EL (cell line): ENCODE measurements at regions not wholly inside any gene's neighbourhood (a gene's known extent, or its start where the extent isn't known, plus 50 kb on each side); places are given as distances from the start of the nearest gene placed in this dataset.

Experiments used
- DNase-seq: peaks from one replicate; pipeline ENCODE4 v3.0.0-alpha.2; 2016

DNA sequence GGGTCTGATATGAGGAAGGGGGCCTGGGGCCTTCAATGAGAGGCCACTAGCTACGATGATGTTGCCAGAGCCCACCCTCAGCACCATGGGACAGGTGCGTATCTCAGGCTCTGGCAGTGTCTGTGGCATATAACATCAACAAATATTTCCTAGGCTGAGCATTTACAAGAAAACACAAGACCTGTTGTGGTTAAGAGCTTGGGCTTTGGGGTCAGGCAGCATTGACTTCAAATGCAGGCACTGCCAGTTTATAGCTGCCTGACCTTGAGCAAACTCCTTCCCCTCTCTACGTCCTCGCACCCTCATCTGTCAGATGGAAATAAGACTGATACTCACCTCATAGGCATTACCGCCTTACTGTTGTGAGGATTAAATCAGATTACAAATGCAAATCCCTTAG is 156.0 kb downstream of the KATNAL1 start:
- DNase-seq: no peak

DNA sequence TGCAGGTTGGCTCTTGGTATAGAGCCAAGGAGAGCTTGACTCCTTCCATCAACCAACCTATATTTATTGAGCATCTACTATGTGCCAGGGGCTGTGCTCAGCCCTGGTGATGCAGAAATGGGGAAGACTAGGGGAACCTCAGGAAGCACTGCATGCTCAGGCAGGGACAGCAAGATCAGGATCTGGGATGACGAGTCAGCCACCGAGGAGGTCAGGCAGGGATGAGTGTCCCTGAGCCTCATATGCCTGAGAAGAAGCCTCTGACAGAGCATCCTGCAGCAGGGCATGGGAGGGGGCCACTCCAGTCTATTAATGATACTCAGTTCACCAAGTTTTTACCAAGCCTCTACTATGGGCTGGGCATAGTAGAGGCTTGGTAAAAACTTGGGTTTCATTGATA is 158.1 kb downstream of the KATNAL1 start:
- DNase-seq: peak; percentile 12

DNA sequence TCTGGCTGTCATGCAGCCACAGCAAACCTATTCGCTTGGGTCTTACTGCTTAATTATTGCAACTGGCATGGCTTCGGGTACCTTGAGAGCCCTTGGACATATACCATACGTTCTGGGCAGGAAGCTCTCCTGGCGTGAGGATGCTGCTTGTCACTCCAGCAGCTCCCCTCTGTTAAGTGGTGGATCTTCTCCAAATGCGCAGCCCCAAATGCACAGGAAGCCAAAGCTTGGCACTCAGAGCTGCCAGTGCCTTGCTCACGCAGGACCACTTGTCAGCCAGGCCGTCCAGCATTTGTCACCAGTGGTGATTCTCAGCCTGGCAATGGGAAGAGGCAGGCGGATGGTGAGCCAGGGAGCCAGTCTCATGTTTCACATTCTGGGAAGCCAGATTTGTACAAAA is 158.6 kb downstream of the KATNAL1 start:
- no peak for DNase-seq

DNA sequence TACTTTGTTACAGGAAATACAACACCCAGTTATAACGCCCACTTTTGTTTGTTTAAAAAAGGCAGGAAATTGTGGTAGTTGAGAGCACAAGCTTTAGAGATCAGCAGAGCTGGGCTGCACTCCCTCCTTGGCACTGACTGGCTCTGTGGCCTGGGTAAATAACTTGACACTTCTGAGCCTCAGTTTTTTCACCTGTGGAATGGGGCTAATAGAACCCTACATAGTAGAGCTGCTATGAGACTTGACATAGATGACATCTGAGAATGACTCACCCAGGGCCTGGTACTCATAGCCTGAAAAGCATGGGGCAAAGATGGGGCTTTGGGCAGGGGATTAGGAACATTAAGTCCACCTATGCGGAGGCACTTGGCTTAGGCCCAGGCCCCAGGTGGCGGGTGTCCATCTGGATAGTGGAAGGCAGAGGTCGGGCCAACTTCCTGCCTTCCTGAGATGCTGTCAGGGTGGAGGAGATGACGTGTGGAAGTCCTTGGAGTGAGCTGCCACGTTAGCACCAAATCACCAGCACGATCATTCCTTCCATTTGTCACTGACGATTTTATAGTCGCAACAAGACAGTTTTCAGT is 159.1 kb downstream of the KATNAL1 start:
- DNase-seq: no peak

DNA sequence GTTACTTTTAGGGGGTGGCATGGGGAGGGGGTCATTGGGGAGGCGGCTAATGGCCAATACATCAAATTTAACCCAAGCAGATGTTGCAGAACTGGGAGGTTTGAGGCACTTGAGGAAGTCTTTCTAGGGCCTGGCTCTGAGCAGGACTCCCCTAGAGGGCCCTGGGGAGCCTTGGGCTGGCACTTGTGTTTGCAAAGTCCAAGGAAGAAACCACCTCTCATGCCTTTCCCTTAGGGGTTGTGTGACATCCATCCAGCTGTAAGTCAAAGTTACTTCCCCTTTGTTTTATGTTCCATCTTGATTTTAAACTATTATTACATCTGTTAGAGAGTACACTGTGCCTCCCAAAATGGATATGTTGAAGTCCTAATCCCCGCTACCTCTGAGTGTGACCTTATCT is 159.9 kb downstream of the KATNAL1 start:
- DNase-seq: no peak

DNA sequence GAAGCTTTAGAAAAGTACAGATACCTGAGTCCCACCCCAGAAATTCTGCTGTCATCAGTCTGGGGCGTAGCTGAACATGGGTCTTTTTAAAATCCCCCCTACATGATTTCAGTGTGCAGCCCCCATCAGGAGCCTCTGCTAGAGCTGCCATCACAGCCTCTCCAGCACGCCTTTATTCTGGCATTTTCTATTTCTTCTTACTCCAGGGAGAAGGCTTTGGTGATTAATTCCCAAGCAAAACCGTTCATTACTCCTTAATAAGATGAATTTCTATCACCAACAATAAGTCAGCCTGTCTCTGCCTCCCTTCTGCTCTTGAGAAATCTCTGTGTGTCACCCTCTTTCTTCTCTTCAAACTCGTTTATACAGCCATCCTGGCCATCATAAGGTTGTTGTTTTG is 160.3 kb downstream of the KATNAL1 start:
- no peak for DNase-seq

DNA sequence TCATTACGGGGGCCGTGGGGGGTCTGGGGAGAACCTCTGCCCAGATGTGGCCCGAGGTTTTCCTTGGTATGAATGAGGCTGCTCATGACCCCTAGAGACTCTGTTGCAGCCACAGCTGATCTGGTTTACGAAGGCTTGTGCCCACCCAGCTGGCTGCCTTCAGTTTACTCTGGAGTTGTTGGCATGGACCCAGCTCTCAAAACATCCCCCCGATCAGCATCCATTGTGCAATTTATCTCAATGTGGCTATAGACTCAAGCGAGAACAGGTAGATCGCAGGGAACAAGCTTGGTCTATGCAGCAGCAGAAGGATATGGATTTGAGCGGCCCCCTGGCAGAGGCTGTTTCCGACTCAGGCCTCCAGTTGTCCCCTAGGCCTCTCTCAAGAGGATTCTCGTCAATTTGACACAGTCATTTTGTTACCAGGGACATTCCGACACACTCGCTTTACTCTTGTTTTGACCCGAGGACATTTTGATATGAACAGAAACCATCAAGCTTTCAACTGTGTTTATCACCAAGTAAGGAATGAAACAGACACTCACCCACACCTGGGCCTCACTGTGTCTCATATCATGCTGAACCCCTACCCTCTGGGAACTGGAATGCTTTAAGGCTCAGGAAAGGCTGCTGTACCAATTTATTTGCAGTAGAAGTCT is 161.5 kb downstream of the KATNAL1 start:
- DNase-seq: no peak

DNA sequence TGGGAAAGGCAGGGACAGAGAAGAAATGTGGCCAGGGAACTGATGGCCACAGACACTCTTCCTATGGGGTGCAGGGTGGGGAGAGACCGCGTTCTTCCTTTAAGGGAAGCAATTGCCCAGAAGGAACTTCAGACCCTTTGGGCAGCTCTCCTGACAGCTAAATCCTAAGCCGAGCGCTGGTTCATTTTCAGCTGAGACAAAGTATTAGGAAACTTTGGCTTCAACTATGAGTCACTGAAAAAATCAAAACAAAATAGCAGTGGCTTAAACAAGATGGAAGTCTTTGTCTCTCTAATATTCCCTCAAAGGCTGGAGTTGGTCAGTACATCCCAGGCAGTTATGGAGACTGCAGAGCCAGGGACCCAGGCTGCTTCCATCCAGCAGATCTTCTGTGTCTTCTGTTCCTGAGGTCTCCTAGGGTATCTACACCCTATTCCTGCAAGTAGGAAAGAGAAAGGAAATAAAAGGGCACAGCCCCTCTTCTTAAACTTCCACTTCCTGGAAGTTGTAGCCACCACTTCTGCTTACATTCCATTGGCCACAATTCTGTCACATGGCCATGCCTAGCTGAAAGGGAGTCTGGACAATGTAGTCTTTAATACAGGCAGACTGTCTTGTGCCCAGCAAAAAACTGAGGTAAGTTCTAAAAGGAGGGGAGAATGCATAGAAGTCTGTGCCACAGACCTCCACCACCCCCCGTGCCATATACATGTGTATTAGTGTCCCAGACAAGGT is 163.5 kb downstream of the KATNAL1 start:
- DNase-seq: peak; percentile 63

DNA sequence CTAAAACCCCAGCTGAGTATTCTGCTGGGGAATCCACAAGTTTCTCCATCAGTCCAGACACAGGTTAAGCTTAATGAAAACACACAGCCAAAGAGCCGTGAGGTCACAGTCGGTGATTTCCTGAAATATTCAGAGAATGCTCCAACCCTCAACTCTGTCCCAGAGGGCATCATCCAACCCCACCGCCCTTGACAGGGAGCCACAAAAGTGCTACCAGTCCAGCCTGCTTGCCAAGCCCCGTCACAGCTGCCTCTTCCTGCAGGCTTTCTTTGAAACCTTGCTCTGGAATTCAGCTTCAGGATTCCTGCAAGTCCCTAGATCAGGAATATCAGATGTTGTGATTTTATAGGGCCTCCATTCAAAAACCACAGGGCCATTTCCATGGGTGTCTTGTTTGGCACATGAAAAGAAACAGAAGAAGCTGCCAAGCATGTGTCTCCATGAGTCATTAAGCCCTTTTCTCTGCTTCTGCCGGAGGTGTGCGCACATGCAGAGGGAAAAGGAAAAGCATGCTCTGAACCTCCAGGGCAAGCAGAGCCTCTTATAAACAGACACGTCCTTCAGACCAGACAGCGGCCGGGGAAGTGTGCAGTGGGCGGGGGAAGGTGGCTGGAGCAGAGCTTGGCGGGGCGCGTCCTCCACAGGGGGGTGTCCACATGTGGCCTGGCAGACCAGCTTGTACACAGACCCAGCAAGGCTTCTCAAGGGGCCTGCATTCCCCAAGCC is 164.7 kb downstream of the KATNAL1 start:
- DNase-seq: peak; percentile 98

DNA sequence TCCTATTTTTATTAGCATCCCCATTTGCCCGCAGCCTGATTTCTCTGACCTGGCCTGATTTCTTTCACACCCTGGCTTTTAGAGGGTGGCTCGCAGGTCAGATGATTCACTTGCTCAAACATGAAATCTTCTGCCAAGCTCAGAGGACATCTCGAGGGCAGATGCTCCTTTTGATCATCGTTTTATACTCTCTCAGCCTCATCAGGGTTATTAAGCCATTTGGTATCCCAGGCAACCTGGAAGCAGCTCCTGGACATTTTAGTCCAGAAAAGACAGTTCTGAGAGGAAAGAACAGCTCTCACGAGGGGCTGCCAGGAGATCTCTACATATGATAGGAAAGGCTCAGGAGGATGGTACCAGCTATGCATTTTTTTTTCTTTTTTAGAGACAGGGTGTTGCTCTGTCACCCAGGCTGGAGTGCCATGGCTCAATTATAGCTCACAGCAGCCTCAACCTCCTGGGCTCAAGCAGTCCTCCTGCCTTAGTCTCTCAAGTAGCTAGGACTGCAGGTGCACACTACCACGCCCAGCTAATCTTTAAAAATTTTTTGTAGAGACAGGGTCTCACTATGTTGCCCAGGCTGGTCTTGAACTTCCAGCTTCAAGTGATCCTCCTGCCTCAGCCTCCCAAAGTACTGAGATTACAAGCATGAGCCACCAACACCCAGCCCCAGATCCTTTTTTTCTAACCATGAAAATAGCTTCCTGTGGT is 165.4 kb downstream of the KATNAL1 start:
- DNase-seq: peak; percentile 50

DNA sequence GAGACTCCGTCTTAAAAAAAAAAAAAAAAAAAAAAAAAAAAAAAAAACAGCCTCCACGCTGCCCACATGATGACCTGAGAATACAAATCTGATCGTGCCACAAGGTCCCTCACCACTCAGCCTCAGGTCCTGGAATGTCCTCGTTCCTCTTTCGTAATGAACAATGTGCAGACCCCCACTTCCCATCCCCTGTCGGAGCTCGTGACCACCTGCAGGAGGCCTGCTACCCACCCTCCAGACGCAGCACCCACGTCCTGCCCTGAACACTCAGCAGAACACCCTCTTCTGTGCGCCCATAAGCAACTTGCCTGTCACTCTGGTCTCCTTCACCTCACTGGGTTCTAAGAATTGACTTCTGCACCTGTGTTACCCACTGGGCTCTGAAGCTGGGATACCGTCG is 166.4 kb downstream of the KATNAL1 start:
- DNase-seq: no peak

DNA sequence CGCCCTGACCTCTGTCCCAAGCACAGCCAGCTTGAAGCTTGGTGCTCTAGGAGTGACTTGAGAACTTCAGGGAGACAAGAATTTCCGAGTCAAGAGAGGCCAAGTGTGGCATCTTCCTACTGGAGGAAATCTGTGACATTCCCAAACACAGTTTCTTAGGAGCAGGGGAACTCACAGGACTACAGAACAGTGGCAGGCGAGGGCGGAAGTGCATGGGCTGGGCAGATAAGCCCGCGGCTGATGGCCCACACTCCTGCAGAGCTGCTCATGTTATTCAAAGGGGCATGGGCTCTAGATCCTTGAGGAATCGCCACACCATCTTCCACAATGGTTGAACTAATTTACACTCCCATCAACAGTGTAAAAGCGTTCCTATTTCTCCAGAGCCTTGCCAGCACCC is 168.8 kb downstream of the KATNAL1 start:
- DNase-seq: no peak

DNA sequence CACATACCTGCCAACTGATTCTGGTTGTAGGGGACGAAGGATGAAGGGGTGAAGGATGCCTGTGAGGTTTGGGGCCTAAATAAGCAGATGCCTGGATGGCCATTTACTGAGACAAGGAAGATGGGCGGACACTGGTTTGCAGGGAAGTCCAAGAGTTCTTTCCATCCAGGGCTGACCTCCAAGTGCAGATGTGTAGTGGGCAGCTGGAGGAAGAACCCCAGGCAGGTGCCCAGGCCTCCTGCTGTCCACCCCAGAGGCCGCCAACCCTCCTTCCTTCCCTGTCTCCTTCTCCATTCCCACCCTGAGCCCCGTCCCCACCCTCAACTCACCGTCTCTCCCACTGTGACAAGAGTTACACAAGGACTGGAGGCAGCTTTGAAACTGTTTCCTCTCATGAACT is 171.5 kb downstream of the KATNAL1 start:
- no peak for DNase-seq

DNA sequence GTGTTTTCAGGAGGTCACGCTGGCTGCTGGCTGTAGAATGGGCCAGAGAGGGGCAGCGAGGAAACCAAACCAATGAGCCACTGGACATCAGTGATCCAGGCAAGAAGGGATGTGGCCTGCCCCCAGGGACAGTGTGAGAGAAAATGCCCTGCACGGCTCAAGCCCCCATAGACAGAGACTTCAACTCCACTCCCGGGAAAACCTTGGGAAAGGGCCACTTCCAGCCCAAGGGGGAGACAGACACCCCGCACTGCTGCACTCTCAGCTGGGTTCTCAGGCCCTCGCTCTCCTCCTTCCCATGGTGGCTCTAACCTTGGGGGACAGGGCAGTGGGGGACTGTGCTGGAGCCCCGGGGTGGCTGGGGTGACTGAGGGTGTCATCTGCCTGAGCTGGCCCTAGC is 172.0 kb downstream of the KATNAL1 start:
- no peak for DNase-seq

DNA sequence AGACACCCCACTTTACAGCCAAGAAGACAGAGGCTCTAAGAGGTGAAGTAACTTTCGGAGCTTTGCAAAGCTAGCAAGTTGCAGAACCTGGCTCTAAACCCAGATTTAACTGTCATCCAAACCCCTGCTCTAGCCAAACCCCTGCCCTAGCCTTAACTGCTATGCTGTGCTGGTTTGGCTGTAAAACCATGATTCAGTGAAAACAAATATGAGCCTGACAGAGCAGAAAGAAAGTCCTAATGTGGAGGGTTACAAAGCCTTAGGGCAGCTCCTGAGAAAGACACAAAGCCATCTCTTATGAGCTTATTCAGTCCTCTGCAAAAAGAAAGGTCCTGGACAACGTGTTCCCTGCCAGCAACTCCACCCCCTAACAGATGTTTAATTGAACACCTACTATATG is 172.8 kb downstream of the KATNAL1 start:
- no peak for DNase-seq

DNA sequence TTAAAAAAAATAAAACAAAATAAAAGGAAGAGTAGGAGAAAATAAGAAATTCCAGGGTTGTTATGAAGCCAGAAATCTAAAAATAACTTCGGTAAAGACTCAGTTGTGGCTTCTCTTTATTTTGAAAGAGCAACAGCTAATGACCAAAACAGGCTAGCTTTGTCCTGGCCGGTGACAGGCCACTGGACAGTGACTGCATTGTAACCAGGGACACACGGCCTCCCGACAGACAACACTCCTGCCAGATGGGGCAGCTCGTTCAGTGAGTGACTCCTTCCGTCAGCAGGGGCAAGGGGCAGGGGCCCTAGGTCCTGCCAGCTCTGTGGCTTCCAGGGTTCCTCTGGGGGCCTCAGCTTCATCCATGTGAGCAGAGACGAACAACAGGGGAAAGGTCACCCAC is 173.4 kb downstream of the KATNAL1 start:
- DNase-seq: no peak

DNA sequence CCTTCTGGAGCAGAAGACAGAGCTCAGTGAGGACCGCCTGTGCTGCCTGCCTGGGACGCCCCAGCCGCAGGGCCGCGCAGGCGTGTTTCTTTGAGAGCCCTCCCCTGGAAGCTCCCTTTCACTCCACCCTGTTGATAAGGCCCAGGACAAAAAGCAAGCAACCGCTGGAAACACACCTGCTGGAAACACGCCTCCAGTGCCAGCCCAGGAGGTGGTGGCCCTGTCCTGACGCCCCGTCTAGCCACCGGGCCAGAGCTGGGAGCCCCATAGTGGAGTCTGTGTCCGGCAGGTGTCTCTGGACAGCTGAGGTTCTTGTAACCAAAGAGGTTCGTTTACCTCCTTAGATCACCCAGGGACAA is 173.8 kb downstream of the KATNAL1 start:
- DNase-seq: no peak

DNA sequence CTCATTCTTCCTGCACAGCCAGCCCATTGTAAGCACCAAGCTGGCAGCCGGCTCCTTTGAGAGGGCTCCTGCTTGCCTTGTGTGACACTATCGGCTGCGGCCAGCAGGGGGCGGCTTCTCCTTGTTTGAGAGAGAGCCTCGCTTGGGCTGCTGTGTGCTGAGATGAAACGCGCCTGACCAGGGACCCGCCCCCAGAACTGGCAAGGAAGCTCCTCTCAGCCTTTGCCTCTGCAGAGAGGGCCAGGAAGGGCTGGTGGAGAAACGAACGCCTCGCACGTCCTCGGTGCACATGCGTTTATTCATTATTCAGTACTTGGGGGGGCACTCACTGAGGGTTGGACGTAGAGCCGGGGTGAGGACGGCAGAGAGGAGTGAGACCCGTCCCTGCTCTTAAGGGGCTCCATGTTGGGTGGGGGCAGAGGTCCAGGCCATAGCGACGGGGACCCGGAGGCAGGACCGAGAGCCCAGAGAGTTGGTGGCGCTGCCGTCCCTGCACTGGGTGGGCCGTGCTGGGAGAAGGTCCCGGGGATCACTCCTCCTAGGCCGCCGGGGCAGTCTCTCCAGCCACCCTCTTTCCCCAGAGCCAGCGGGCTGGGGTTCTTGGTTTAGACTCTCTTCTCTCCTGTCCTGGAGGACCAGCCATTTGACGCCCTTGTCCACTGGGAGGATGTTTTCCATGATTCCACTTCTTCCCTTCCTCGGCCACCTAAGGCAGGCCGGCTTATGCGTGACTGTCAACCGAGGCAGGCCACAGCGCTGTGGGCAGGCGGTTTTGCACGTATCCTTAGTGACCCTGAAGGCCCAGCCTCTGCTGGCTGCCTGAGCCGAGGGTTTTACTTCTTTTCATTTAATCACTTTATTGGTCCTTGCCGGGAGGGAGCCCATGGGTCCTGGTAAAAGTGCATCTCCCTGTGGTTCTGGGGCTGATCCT is 174.5 kb downstream of the KATNAL1 start:
- peak; percentile 91 for DNase-seq

DNA sequence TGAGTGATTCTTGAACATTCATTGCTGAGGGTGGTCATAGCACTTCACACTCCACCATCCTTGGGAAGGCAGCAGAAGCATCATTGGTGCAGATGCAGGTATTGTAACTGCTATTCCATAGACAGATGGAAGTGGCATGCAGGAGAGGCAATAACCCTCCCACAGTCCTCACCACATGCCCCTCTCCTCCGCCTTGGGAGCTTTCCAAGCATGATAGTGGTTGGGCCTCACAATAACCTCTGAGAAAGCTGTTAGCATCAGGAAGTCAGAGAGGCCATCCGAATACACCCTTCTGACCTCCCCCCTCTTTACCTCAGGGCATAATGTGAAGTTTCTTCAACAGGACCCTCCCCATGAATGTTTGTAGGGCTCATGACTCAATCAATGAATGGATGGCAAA is 177.9 kb downstream of the KATNAL1 start:
- no peak for DNase-seq

DNA sequence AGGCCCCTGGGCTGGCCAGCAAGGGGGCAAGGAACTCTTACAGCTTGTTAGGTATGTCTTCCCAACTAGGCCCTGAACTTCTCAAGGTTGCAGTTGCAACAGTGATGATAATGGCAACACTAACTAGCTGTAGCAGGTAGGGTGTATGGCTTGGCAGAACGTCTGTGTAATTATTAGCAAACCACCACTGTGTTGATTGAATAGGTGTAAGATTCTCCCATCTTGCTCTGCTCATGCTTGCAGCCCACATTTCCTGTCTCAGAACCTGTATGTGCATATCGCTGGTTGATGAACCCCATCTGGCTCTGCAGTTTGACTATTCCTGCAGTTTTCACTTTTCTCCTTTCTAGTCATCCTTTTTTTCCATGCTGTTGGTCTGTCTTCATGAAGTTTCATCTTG is 178.8 kb downstream of the KATNAL1 start:
- no peak for DNase-seq

DNA sequence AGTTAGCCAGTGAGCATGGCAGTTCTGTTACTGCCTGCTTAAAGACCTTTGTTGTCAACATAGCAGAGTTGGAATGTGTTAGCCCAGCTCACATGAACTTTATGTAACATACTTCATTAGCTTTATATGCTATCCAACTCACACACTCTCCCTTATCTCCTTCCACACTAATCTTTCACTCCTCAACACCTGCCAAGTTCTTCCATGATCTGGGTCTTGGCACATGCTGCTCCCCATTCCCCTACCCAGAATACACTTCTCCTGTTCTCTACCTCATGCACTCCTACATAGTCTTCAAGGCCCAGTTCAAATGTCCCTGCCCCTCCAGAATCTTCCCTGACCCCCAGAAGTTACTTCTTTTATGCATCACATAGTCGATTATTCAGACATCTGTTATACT is 179.3 kb downstream of the KATNAL1 start:
- no peak for DNase-seq

DNA sequence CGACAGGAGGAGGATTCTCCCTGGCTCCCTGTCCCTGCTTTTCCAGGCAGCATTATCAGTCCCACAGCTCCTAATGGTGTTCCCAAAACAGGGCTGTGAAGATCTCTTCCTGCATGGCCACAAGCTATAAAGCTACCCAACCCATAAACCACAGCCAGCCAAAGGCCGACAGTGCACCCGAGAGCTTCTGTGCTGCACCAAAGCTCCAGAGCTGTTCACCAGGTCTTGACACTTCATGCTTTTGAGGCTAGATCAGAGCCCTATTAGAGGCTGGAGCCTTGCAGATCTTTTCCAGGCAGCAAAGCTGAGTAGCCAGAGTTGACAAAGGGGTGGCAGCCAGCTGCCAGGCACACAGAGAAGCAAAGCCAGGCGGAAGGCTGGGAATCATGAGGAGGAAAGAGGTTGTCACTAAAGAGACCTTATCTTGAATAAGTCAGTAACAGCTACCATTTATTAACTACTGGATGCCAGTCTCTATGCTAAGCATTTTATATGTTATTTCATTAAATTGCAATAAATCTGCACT is 180.4 kb downstream of the KATNAL1 start:
- DNase-seq: peak; percentile 85
